GM12878 (cell line): ENCODE measurements at regions not wholly inside any gene's neighbourhood (a gene's known extent, or its start where the extent isn't known, plus 50 kb on each side); places are given as distances from the start of the nearest gene placed in this dataset.

Source experiments
- CHD1 ChIP-seq: IDR thresholded peaks from 2 replicates; pipeline ENCODE4 v1.6.1; 2012; ENCODE audit warnings: low read depth, low read length, improper control_type of control experiment
- EZH2 ChIP-seq: IDR thresholded peaks from 2 replicates; pipeline ENCODE4 v1.6.1; 2012; ENCODE audit warnings: low read depth, mild to moderate bottlenecking, control low read depth, inconsistent platforms, low read length, borderline replicate concordance; ENCODE audit not compliant: control insufficient read depth
- SMAD1 ChIP-seq: fragments of 450-650 bp; IDR thresholded peaks from 2 replicates; pipeline ENCODE4 v1.6.1; 2018; ENCODE audit warnings: mild to moderate bottlenecking, low read depth; ENCODE audit not compliant: partially characterized antibody
- SMC3 ChIP-seq: IDR thresholded peaks from 2 replicates; pipeline ENCODE4 v1.6.1; 2011; ENCODE audit warnings: low read length, improper control_type of control experiment, borderline replicate concordance
- TCF7 ChIP-seq: IDR thresholded peaks from 2 replicates; pipeline ENCODE4 v1.6.1; 2014; ENCODE audit warnings: antibody characterized with exemption, borderline replicate concordance
- ZNF207 ChIP-seq: fragments of 450-650 bp; IDR thresholded peaks from 2 replicates; pipeline ENCODE4 v1.6.1; 2014; ENCODE audit warnings: antibody characterized with exemption, mild to moderate bottlenecking, borderline replicate concordance
- TF ChIP-seq, protein P1 (sequence below): fragments of 450-650 bp; formaldehyde crosslinking; IDR thresholded peaks from 2 replicates; pipeline ENCODE4 v1.5.0; 2022; ENCODE audit warnings: mild to moderate bottlenecking, missing genetic modification characterization
- TF ChIP-seq, protein P2 (sequence below): IDR thresholded peaks from 2 replicates; pipeline ENCODE4 v1.6.1; 2011; ENCODE audit warnings: low read depth, mild to moderate bottlenecking, low read length, moderate library complexity, borderline replicate concordance; ENCODE audit errors: extremely low read depth
- TF ChIP-seq, protein P3 (sequence below): fragments of 450-650 bp; IDR thresholded peaks from 2 replicates; pipeline ENCODE4 v1.6.1; 2018; ENCODE audit warnings: mild to moderate bottlenecking, low read depth, moderate library complexity; ENCODE audit not compliant: partially characterized antibody

DNA sequence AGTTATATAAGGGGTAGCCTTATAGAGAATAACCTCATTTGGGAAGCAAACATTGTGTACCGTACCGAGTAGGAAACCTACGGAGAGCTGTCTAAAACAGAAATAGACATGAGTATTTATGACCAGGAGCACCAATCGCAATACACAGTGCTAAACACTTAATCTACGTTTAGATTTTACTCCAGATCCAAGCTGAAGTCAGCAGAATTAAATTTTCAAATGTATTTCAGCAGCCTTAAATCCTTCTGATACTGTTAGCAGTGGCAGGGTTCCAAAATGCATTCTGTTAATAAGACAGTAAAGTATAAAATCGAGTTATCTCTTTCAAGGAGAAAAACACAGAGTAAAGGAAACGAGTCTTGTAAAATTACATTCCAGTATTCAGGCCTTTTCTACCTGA is 118.1 kb upstream of the ZNF521 start (continued):
- TF ChIP-seq, protein P1, sequence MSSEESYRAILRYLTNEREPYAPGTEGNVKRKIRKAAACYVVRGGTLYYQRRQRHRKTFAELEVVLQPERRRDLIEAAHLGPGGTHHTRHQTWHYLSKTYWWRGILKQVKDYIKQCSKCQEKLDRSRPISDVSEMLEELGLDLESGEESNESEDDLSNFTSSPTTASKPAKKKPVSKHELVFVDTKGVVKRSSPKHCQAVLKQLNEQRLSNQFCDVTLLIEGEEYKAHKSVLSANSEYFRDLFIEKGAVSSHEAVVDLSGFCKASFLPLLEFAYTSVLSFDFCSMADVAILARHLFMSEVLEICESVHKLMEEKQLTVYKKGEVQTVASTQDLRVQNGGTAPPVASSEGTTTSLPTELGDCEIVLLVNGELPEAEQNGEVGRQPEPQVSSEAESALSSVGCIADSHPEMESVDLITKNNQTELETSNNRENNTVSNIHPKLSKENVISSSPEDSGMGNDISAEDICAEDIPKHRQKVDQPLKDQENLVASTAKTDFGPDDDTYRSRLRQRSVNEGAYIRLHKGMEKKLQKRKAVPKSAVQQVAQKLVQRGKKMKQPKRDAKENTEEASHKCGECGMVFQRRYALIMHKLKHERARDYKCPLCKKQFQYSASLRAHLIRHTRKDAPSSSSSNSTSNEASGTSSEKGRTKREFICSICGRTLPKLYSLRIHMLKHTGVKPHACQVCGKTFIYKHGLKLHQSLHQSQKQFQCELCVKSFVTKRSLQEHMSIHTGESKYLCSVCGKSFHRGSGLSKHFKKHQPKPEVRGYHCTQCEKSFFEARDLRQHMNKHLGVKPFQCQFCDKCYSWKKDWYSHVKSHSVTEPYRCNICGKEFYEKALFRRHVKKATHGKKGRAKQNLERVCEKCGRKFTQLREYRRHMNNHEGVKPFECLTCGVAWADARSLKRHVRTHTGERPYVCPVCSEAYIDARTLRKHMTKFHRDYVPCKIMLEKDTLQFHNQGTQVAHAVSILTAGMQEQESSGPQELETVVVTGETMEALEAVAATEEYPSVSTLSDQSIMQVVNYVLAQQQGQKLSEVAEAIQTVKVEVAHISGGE, result no peak
- no peak for TF ChIP-seq EZH2
- TF ChIP-seq SMAD1, result no peak
- TF ChIP-seq SMC3, result no peak
- no peak for TF ChIP-seq ZNF207
- TF ChIP-seq, protein P2, sequence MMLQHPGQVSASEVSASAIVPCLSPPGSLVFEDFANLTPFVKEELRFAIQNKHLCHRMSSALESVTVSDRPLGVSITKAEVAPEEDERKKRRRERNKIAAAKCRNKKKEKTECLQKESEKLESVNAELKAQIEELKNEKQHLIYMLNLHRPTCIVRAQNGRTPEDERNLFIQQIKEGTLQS, result no peak
- TF ChIP-seq, protein P3, sequence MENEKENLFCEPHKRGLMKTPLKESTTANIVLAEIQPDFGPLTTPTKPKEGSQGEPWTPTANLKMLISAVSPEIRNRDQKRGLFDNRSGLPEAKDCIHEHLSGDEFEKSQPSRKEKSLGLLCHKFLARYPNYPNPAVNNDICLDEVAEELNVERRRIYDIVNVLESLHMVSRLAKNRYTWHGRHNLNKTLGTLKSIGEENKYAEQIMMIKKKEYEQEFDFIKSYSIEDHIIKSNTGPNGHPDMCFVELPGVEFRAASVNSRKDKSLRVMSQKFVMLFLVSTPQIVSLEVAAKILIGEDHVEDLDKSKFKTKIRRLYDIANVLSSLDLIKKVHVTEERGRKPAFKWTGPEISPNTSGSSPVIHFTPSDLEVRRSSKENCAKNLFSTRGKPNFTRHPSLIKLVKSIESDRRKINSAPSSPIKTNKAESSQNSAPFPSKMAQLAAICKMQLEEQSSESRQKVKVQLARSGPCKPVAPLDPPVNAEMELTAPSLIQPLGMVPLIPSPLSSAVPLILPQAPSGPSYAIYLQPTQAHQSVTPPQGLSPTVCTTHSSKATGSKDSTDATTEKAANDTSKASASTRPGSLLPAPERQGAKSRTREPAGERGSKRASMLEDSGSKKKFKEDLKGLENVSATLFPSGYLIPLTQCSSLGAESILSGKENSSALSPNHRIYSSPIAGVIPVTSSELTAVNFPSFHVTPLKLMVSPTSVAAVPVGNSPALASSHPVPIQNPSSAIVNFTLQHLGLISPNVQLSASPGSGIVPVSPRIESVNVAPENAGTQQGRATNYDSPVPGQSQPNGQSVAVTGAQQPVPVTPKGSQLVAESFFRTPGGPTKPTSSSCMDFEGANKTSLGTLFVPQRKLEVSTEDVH, result no peak
- no peak for TF ChIP-seq TCF7
- TF ChIP-seq CHD1, result no peak
